Kidney (tissue), 13 donors: ENCODE measurements at regions not wholly inside any gene's neighbourhood (a gene's known extent, or its start where the extent isn't known, plus 50 kb on each side); places are given as distances from the start of the nearest gene placed in this dataset.

ENCODE experiments used
- DNase-seq, 5 donors: peaks; one replicate each; pipeline ENCODE4 v3.0.0-alpha.2; 2013 to 2020
- FAIRE-seq: peaks from 2 replicates; lab custom pipeline; 2012; peaks lifted over from hg19 to GRCh38; lab: Jason Lieb, UNC
- H3K27ac ChIP-seq, 2 donors: one replicate each; pipeline ENCODE4 v1.7.0; 2013; ENCODE audit warnings: low read depth in 2 of 2, low read length in 2 of 2, inconsistent platforms in 1 of 2
- H3K27me3 ChIP-seq: one replicate; pipeline ENCODE4 v1.7.1; 2013; ENCODE audit warnings: low read length, inconsistent platforms; ENCODE audit not compliant: control insufficient read depth, insufficient read depth
- H3K36me3 ChIP-seq, 3 donors: one replicate each; pipeline versions ENCODE4 v1.7.0 to v1.7.1; 2013; ENCODE audit warnings: low read length in 3 of 3, control low read depth in 1 of 3, inconsistent platforms in 1 of 3; ENCODE audit not compliant: insufficient read depth in 3 of 3, control insufficient read depth in 2 of 3
- H3K4me1 ChIP-seq, 3 donors: one replicate each; pipeline versions ENCODE4 v1.7.0 to v1.7.1; 2013; ENCODE audit warnings: low read length in 3 of 3, inconsistent platforms in 1 of 3, low read depth in 1 of 3; ENCODE audit not compliant: control insufficient read depth in 2 of 3, insufficient read depth in 2 of 3
- H3K4me3 ChIP-seq, 3 donors: one replicate each; pipeline versions ENCODE4 v1.7.0 to v1.8.1; 2013; ENCODE audit warnings: low read length in 3 of 3, control low read depth in 1 of 3, inconsistent platforms in 1 of 3
- H3K9ac ChIP-seq, 3 donors: one replicate each; pipeline versions ENCODE4 v1.7.0 to v1.7.1; 2013; ENCODE audit warnings: low read length in 3 of 3, control low read depth in 1 of 3, inconsistent platforms in 1 of 3
- H3K9me3 ChIP-seq, 3 donors: one replicate each; pipeline versions ENCODE4 v1.7.0 to v1.7.1; 2013; ENCODE audit warnings: low read length in 3 of 3, control low read depth in 1 of 3, inconsistent platforms in 1 of 3; ENCODE audit not compliant: control insufficient read depth in 2 of 3, insufficient read depth in 1 of 3
- CTCF ChIP-seq: IDR thresholded peaks from 3 replicates; pipeline ENCODE4 v1.5.1; 2012; ENCODE audit warnings: mild to moderate bottlenecking, moderate library complexity, borderline replicate concordance; ENCODE audit not compliant: insufficient read depth; ENCODE audit errors: extremely low read depth
- intact Hi-C: fragments of 100-400 bp; cut with DNase I; formaldehyde crosslinking; loops from one replicate; pipeline ENCODE4 v1.11.1; 2022
- donor health status: control.
- donor health status: control.
- donor health status: control.
- donor health status: control.
- donor health status: control.
- donor health status: DM: yes; HTN: yes; CAD: no.
- donor health status: Normal renal cell carcinoma (clear cell type).

GRCh38 chr14:85799668-85800067 is 269.7 kb downstream of the FLRT2 start:
- no peaks in the 10 kb centered on the region for H3K27me3 ChIP-seq
- H3K9me3 ChIP-seq, result no peaks in the 10 kb centered on the region
- no peak overlapping the region for H3K9ac ChIP-seq
- intact Hi-C loops, result no loop called here
- TF ChIP-seq CTCF, result no peak
- FAIRE-seq (no peak), DNase-seq (no peak)
- H3K4me3 ChIP-seq, result no peak overlapping the region
- no peaks in the 10 kb centered on the region for H3K36me3 ChIP-seq
- no peak overlapping the region for H3K27ac ChIP-seq
- no peaks in the 10 kb centered on the region for H3K4me1 ChIP-seq

GRCh38 chr14:85798856-85799255 is 268.9 kb downstream of the FLRT2 start:
- Histone ChIP-seq H3K27ac (no peak overlapping the region), H3K4me3 (no peak overlapping the region), H3K4me1 (no peaks in the 10 kb centered on the region), H3K9me3 (no peaks in the 10 kb centered on the region), H3K27me3 (no peaks in the 10 kb centered on the region), H3K9ac (no peak overlapping the region), H3K36me3 (no peaks in the 10 kb centered on the region)
- TF ChIP-seq CTCF, result no peak
- DNase-seq (peak in 1 of 5 donors; percentile 22), FAIRE-seq (no peak)
- intact Hi-C loops, result no loop called here

GRCh38 chr14:85793533-85793932 is 263.6 kb downstream of the FLRT2 start:
- H3K27me3 ChIP-seq, result no peaks in the 10 kb centered on the region
- no peak for TF ChIP-seq CTCF
- FAIRE-seq, result no peak
- H3K9me3 ChIP-seq, result no peaks in the 10 kb centered on the region
- H3K9ac ChIP-seq, result no peak overlapping the region
- H3K4me1 ChIP-seq, result no peaks in the 10 kb centered on the region
- DNase-seq, result no peak
- no peak overlapping the region for H3K27ac ChIP-seq
- intact Hi-C loops, result no loop called here
- no peaks in the 10 kb centered on the region for H3K36me3 ChIP-seq
- no peak overlapping the region for H3K4me3 ChIP-seq

- H3K4me3 ChIP-seq, result no peak overlapping the region
- no peak for DNase-seq
- H3K9me3 ChIP-seq, result no peaks in the 10 kb centered on the region
- H3K4me1 ChIP-seq, result no peaks in the 10 kb centered on the region
- intact Hi-C loops, result no loop called here
- no peaks in the 10 kb centered on the region for H3K36me3 ChIP-seq
- H3K27ac ChIP-seq, result no peak overlapping the region
- H3K27me3 ChIP-seq, result no peaks in the 10 kb centered on the region
- TF ChIP-seq CTCF, result no peak
- no peak overlapping the region for H3K9ac ChIP-seq
- FAIRE-seq, result no peak
Measured at GRCh38 chr14:85789506-85789905, 259.6 kb downstream of the FLRT2 start.
